AG10803 (cell line): ENCODE measurements at regions not wholly inside any gene's neighbourhood (a gene's known extent, or its start where the extent isn't known, plus 50 kb on each side); places are given as distances from the start of the nearest gene placed in this dataset.
A peak's percentile ranks its signal among the peaks of the same experiment; 100 is the strongest.
"Not testable (repeated sequence)": the region's sequence is repeated elsewhere in the genome, so short reads cannot be mapped to it uniquely, and the experiment has no call there.

Source experiments
- DNase-seq: peaks from one replicate; pipeline ENCODE4 v3.0.0; 2010; ENCODE audit warnings: low read depth
- H3K4me3 ChIP-seq: 2 replicates; pipeline ENCODE4 v1.5.1; 2011; ENCODE audit warnings: mild to moderate bottlenecking, low read length, control low read depth
- TF ChIP-seq, protein P1 (sequence below): conservative IDR thresholded peaks from 2 replicates; pipeline ENCODE4 v1.5.1; 2011; ENCODE audit warnings: mild to moderate bottlenecking, low read length, control low read depth, inconsistent platforms

DNA sequence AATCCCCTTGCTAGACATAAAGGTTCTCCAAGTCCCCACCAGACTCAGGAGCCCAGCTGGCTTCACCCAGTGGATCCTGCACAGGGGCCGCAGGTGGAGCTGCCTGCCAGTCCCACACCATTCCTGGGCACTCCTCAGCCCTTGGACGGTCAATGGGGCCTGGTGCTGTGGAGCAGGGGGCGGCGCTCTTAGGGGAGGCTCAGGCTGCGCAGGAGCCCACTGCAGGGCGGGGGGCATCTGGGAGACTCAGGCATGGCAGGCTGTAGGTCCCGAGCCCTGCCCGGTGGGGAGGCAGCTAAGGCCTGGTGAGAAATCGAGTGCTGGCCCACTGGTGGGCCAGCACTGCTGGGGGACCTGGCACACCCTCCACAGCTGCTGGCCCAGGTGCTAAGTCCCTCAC, 75.1 kb upstream of the TBC1D5 start:
- DNase-seq: no peak
- TF ChIP-seq, protein P1, sequence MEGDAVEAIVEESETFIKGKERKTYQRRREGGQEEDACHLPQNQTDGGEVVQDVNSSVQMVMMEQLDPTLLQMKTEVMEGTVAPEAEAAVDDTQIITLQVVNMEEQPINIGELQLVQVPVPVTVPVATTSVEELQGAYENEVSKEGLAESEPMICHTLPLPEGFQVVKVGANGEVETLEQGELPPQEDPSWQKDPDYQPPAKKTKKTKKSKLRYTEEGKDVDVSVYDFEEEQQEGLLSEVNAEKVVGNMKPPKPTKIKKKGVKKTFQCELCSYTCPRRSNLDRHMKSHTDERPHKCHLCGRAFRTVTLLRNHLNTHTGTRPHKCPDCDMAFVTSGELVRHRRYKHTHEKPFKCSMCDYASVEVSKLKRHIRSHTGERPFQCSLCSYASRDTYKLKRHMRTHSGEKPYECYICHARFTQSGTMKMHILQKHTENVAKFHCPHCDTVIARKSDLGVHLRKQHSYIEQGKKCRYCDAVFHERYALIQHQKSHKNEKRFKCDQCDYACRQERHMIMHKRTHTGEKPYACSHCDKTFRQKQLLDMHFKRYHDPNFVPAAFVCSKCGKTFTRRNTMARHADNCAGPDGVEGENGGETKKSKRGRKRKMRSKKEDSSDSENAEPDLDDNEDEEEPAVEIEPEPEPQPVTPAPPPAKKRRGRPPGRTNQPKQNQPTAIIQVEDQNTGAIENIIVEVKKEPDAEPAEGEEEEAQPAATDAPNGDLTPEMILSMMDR: no peak

DNA sequence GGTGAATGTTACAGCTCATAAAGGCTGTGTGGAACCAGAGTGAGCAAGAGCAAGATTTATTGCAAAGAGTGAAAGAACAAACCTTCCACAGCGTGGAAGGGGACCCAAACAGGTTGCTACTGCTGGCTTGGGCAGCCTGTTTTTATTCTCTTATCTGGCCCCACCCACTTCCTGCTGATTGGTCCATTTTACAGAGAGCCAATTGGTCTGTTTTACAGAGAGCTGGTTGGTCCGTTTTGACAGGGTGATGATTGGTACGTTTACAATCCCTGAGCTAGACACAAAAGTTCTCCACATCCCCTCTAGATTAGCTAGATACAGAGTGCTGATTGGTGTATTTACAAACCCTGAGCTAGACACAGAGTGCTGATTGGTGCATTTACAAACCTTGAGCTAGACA, 74.4 kb upstream of the TBC1D5 start:
- H3K4me3 ChIP-seq, DNase-seq: not testable (repeated sequence)

More for the DNA sequence above, 75.1 kb upstream of the TBC1D5 start:
- no peak overlapping the region for H3K4me3 ChIP-seq

- H3K4me3 ChIP-seq, DNase-seq: not testable (repeated sequence)
Observed at GRCh38 chr3:17812328-17812727, 69.9 kb upstream of the TBC1D5 start.

DNA sequence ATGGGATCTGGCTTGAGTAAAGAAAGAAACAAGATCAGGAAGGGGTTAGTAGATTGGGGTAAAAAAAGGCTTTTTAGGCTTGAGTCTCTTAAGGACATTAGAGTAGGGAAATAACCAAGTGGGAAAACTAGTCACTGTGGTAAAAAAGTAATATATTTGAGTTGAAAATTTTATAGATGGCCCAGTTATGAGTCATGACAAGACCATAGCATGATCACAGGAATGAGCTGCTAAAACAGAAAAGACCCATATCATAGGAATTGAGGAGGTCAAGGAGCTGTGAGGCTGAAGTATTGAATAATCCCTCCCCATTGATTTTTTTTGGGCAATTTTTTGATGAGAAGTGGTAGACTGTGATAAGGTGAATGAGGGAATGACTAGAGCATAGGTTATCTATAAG, 69.2 kb upstream of the TBC1D5 start:
- DNase-seq: no peak
- TF ChIP-seq, protein P1: no peak
- H3K4me3 ChIP-seq: no peak overlapping the region

- TF ChIP-seq, protein P1: peak; percentile 48
- H3K4me3 ChIP-seq: no peak overlapping the region
- peak; percentile 65 for DNase-seq
Observed at GRCh38 chr3:17810759-17811158, 68.3 kb upstream of the TBC1D5 start.

- DNase-seq: peak; percentile 65
- TF ChIP-seq, protein P1: no peak
- H3K4me3 ChIP-seq: no peak overlapping the region
Observed at GRCh38 chr3:17808994-17809393, 66.6 kb upstream of the TBC1D5 start.

GRCh38 chr3:17806876-17807275, 64.4 kb upstream of the TBC1D5 start:
- DNase-seq: no peak
- TF ChIP-seq, protein P1: no peak
- no peak overlapping the region for H3K4me3 ChIP-seq

GRCh38 chr3:17806201-17806600, 63.8 kb upstream of the TBC1D5 start:
- DNase-seq: no peak
- no peak overlapping the region for H3K4me3 ChIP-seq
- TF ChIP-seq, protein P1: no peak
